VCaP (cell line): ENCODE measurements at regions not wholly inside any gene's neighbourhood (a gene's known extent, or its start where the extent isn't known, plus 50 kb on each side); places are given as distances from the start of the nearest gene placed in this dataset.

Experiments used
- H3K27ac ChIP-seq: fragments of 450-650 bp; 2 replicates; pipeline ENCODE4 v1.5.1; 2017
- TF ChIP-seq, protein P1 (sequence below): fragments of 450-650 bp; conservative IDR thresholded peaks from 2 replicates; pipeline ENCODE4 v1.5.1; 2017; ENCODE audit warnings: mild to moderate bottlenecking, moderate library complexity

DNA sequence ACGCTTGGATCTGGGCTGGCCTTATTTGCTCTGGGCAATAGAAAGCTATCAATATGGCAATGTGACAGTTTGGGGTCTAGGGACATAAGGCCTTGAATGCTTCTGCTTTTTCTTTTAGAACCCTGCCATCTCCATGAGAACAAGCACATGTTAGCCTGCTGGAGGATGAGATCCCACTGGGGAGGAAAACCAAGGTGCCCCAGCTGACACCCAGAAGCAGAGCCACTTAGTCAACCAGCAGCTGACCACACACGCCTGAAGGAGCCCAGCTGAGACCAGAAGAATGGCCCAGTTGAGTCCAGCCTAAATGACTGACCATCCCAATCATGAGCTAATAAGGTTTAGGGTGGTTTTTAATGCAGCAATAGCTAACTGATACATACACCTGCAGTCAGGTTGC lies 171.2 kb downstream of the AHSP start:
- H3K27ac ChIP-seq: no peak overlapping the region
- TF ChIP-seq, protein P1, sequence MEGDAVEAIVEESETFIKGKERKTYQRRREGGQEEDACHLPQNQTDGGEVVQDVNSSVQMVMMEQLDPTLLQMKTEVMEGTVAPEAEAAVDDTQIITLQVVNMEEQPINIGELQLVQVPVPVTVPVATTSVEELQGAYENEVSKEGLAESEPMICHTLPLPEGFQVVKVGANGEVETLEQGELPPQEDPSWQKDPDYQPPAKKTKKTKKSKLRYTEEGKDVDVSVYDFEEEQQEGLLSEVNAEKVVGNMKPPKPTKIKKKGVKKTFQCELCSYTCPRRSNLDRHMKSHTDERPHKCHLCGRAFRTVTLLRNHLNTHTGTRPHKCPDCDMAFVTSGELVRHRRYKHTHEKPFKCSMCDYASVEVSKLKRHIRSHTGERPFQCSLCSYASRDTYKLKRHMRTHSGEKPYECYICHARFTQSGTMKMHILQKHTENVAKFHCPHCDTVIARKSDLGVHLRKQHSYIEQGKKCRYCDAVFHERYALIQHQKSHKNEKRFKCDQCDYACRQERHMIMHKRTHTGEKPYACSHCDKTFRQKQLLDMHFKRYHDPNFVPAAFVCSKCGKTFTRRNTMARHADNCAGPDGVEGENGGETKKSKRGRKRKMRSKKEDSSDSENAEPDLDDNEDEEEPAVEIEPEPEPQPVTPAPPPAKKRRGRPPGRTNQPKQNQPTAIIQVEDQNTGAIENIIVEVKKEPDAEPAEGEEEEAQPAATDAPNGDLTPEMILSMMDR: no peak

DNA sequence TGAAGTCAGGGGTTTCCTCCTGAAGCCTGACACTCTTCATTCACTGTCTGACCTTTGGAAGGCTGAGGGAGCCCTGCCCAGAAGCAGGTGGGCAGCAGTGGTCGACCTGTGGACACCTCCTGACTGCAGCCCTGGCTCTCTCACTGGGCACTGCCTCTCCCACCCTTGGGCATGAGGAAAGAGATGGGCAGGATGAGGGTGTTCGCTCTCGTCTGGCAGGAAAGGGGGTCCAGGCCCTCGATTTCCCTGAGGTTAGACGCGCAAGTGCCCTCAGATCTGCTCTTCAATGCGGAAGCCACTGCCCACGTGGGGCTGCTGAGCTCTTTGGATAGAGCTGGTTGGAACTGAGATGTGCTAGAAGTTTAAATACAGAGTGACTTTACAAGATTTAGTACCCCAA lies 171.9 kb downstream of the AHSP start:
- TF ChIP-seq, protein P1: no peak

DNA sequence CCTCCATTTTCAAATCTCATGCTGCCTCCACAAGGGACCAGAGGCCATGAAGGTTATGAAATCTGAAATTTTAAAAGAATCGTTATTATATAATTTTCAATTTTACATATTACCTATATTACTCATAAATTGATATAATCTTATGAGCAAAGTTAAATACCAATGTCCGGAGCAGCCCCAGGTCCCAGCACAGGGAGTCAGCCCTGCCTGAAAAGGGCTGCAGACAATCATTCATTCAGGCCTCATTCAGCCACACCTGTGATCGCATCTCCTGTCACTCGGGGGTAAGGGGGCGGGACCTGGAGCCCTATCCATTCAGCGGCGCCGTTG lies 172.5 kb downstream of the AHSP start:
- H3K27ac ChIP-seq: peak overlapping the region; percentile 66; the same call in 1 of the 2 replicates
- TF ChIP-seq, protein P1: no peak

More for the DNA sequence above, 171.9 kb downstream of the AHSP start:
- H3K27ac ChIP-seq: no peak overlapping the region

DNA sequence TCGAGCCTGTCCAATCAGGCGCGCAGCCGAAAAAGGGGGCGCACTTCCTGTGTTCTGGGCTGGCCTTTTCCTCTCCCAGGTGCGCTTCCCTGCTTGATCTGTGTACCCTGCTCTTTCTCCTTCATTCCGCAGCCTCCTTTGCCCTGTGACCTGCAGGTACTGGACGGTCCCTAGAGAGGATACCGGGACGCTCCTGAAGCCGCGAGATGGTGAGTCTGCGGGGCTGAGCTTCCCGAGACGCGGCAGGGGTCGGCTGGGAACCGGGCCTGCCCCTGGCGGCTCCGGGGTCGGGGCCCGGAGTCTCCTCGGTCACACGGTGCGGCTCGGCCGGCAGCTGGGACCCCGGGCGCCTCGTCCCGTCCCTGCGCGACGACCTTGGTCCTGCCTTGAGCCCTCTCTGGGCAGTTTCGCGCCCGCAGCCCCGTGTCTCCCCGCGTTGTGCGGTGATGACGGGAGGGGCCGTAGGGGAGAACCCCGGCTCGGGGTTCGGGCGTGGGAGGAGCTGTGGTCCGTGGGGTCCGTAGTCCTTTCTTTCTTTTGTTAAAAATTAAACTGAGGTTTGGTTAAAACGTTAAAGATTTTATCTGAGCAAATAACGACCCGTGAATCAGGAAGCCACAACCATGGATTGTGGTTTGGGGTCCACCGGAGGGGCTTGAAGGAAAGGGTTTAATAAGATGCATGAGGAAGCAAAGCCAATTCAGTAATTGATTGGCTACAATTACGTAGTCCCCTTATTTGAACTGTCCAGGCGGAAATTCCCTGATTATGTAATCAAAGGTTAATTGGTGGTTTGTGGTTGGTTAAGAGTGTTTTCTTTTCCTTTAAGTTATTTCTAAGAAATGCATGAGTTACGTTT lies 172.8 kb upstream of the ZNF267 start:
- TF ChIP-seq, protein P1: no peak

DNA sequence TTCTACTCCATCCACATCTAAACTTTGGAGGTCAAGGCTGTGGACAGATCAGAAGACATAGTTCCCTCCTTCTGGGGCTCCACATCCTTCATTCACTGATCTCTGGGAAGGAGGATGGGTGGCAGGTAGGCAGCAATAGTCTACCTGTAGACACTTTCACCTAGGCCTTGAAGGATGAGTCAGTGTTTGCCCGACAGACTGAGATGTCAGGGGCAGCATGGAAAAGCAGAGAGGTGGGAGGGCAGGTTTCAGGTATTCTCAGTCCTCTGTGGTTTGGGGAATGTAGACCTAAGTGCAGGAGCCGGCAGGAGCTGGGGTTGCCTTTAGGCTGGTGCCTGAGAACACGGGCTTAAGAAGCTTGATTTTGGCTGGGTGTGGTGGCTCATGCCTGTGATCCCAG lies 171.9 kb upstream of the ZNF267 start:
- no peak overlapping the region for H3K27ac ChIP-seq

More for the DNA sequence above, 172.8 kb upstream of the ZNF267 start:
- peak overlapping the region; percentile 66; the same call in 1 of the 2 replicates for H3K27ac ChIP-seq

DNA sequence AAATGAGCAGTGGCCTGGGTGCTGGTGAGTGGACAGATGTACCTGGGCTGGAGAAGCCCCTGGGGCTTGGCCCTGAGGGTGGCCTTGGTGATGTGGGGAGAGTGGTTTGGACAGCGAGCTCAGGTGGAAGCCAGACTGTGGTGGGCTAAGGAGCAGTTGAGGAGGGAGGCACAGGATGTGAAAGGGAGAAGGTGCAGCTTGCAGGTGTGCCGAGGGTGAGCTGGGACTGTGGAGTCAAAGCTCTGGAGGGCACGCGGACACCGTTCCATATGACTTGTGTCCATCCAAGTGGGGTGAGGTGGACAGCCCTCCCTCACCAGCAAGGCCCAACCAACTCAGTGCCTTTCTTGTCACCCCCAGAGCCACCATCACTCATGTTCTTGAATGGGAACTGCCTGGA lies 170.8 kb upstream of the ZNF267 start:
- H3K27ac ChIP-seq: no peak overlapping the region
- TF ChIP-seq, protein P1: no peak

More for the DNA sequence above, 171.9 kb upstream of the ZNF267 start:
- TF ChIP-seq, protein P1: no peak

DNA sequence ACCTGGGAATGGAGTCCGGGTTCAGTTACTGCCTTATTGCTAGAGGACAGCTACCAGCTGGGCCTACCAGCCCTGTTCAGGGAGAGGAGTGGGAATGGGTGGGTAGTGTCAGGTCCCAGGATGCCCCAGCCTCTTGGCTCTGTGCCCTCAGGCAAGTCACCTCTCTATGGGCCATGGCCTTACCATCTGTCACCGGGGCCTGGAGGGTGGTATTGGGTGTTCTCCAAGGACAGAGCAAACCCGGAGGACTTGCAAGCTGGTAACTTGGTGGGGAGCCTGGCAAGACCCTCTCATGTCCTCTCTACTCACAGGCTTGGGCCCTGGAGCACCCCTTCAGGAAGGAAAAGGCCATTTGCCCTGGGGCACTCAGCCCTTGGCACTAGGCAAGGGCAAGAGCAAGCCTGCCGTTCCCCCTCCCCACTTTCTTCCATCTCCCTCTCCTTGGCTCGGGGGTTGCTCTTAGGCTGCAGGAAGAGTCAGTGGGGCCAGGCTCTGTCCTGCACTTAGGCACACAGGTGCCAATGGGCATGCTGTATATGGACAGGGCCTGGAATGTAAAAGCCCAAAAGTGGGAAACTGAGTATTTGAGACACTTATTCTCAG lies 170.0 kb upstream of the ZNF267 start:
- TF ChIP-seq, protein P1: no peak
- H3K27ac ChIP-seq: no peak overlapping the region
